ENCODE measurements at regions not wholly inside any gene's neighbourhood (a gene's known extent, or its start where the extent isn't known, plus 50 kb on each side); places are given as distances from the start of the nearest gene placed in this dataset.

DNA sequence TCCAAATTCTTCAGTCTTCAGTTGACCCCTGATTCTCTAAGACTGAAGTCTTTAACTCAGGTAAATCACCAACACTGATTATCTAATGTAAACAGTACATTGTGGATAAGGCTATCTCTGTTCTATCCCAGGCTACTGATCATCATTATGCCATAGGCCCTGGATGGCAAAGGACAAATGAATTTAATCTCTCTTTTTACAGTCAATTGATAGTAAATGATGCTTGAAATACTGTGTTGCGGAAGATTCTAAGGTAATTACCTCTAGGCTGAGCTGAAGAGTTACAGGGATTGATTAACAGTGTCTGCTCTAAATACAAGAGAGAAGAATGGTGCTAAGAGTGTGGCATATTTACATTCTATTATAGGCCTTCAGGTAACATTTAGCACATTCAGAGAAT is 264.7 kb downstream of the ACTL7B start:
- FAIRE-seq = no peak

DNA sequence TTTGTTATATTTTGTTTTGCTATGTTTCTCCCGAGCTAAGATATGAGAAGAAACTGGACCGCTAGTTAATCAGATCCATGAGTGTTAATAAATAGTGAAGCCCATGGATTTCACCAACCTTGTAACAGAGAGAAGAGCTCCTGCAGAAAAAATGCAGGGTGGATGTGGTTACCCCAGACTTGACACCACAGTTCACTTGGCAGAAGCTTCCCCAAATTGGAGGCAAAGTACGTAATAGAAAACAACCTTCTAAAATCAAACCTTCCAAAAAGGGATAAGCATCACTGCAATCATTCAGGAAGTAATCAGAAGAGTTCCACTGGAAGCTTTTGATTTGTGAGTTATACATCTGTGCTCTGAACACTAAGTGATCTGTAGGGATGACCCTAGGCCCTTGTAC is 267.5 kb downstream of the ACTL7B start:
- Histone ChIP-seq H2AFZ (ENCODE audit: low read depth, low read length) (no peak overlapping the region), H3K4me1 (ENCODE audit: control insufficient read depth, extremely low read depth, insufficient read depth, low read length) (no peaks in the 10 kb centered on the region), H3K36me3 (ENCODE audit: control insufficient read depth in 2 of 2, extremely low read depth in 1 of 2, insufficient read depth in 2 of 2, low read length in 2 of 2) (no peaks in the 10 kb centered on the region), H3K9me3 (replicated peaks; ENCODE audit: control insufficient read depth, insufficient read depth, low read length) (no peaks in the 10 kb centered on the region), H3K9me1 (replicated peaks; ENCODE audit: control insufficient read depth, extremely low read depth, insufficient read depth, low read length) (no peaks in the 10 kb centered on the region), H3K79me2 (ENCODE audit: control insufficient read depth, insufficient read depth, low read length) (no peaks in the 10 kb centered on the region), H3K4me3 (replicated peaks in 1 of 3; ENCODE audit: insufficient read depth in 1 of 3, low read depth in 1 of 3, low read length in 3 of 3) (no peak overlapping the region), H3K27me3 (ENCODE audit: control insufficient read depth in 2 of 2, insufficient read depth in 2 of 2, low read length in 2 of 2) (peaks cover 0 to 2% of the 10 kb centered on the region in 2 experiments), H4K20me1 (replicated peaks; ENCODE audit: control insufficient read depth, extremely low read depth, insufficient read depth, low read length) (no peaks in the 10 kb centered on the region), H3K4me2 (ENCODE audit: insufficient read depth, low read length) (no peak overlapping the region), H3K27ac (ENCODE audit: insufficient read depth, low read depth, low read length) (no peak overlapping the region), H3K9ac (replicated peaks; ENCODE audit: extremely low read depth, insufficient read depth, low read length) (no peak overlapping the region)
- POLR2A ChIA-PET = no interaction called here
- DNase-seq (ENCODE audit: low read depth, low spot score) (no peak), FAIRE-seq (no peak)
- CTCF ChIA-PET = no interaction called here
- dilution Hi-C loops (cut with MboI; ENCODE audit: extremely low pct_ligation_motif_present, low sequenced_read_pairs) = no loop called here
- TF ChIP-seq MYC (IDR thresholded peaks at IDR 0.05; ENCODE audit: low read depth, low read length) = no peak
- no peak for TF ChIP-seq POLR2A (IDR thresholded peaks at IDR 0.05; ENCODE audit: low read depth, low read length)
- no peak for TF ChIP-seq JUN (IDR thresholded peaks at IDR 0.05; ENCODE audit: borderline replicate concordance, insufficient read depth, insufficient read length, low read depth)
- TF ChIP-seq GATA2 (IDR thresholded peaks at IDR 0.05; ENCODE audit: insufficient read depth, insufficient read length, low read depth, low read length) = no peak
- TF ChIP-seq, protein P1, sequence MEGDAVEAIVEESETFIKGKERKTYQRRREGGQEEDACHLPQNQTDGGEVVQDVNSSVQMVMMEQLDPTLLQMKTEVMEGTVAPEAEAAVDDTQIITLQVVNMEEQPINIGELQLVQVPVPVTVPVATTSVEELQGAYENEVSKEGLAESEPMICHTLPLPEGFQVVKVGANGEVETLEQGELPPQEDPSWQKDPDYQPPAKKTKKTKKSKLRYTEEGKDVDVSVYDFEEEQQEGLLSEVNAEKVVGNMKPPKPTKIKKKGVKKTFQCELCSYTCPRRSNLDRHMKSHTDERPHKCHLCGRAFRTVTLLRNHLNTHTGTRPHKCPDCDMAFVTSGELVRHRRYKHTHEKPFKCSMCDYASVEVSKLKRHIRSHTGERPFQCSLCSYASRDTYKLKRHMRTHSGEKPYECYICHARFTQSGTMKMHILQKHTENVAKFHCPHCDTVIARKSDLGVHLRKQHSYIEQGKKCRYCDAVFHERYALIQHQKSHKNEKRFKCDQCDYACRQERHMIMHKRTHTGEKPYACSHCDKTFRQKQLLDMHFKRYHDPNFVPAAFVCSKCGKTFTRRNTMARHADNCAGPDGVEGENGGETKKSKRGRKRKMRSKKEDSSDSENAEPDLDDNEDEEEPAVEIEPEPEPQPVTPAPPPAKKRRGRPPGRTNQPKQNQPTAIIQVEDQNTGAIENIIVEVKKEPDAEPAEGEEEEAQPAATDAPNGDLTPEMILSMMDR (IDR thresholded peaks at IDR 0.05; ENCODE audit: extremely low read depth in 1 of 2, insufficient read depth in 1 of 2, low read depth in 1 of 2, low read length in 2 of 2) = no peak
- no peak for TF ChIP-seq FOS (IDR thresholded peaks at IDR 0.05; ENCODE audit: borderline replicate concordance, insufficient read depth, low read length)
- no peak for TF ChIP-seq POLR2AphosphoS5 (IDR thresholded peaks at IDR 0.05; ENCODE audit: insufficient read depth, low read depth, low read length)
- no peak for TF ChIP-seq EZH2 (IDR thresholded peaks at IDR 0.05; ENCODE audit: borderline replicate concordance, low read depth, low read length, severe bottlenecking)
- TF ChIP-seq, protein P2, sequence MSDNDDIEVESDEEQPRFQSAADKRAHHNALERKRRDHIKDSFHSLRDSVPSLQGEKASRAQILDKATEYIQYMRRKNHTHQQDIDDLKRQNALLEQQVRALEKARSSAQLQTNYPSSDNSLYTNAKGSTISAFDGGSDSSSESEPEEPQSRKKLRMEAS (IDR thresholded peaks at IDR 0.05; ENCODE audit: insufficient read depth, insufficient read length) = no peak
- no TSS peak for BruUV-seq (replicated peaks)
- intact Hi-C loops (cut with micrococcal nuclease) = no loop called here

More for the DNA sequence above, 264.7 kb downstream of the ACTL7B start:
- Histone ChIP-seq H3K9me1 (replicated peaks; ENCODE audit: control insufficient read depth, extremely low read depth, insufficient read depth, low read length) (no peaks in the 10 kb centered on the region), H3K4me1 (ENCODE audit: control insufficient read depth, extremely low read depth, insufficient read depth, low read length) (no peaks in the 10 kb centered on the region), H3K27me3 (ENCODE audit: control insufficient read depth in 2 of 2, insufficient read depth in 2 of 2, low read length in 2 of 2) (peaks cover 0 to 2% of the 10 kb centered on the region in 2 experiments), H3K79me2 (ENCODE audit: control insufficient read depth, insufficient read depth, low read length) (no peaks in the 10 kb centered on the region), H4K20me1 (replicated peaks; ENCODE audit: control insufficient read depth, extremely low read depth, insufficient read depth, low read length) (no peaks in the 10 kb centered on the region), H3K4me3 (replicated peaks in 1 of 3; ENCODE audit: insufficient read depth in 1 of 3, low read depth in 1 of 3, low read length in 3 of 3) (no peak overlapping the region), H3K9me3 (replicated peaks; ENCODE audit: control insufficient read depth, insufficient read depth, low read length) (no peaks in the 10 kb centered on the region), H3K27ac (ENCODE audit: insufficient read depth, low read depth, low read length) (no peak overlapping the region), H3K4me2 (ENCODE audit: insufficient read depth, low read length) (no peak overlapping the region), H3K9ac (replicated peaks; ENCODE audit: extremely low read depth, insufficient read depth, low read length) (no peak overlapping the region), H3K36me3 (ENCODE audit: control insufficient read depth in 2 of 2, extremely low read depth in 1 of 2, insufficient read depth in 2 of 2, low read length in 2 of 2) (no peaks in the 10 kb centered on the region), H2AFZ (ENCODE audit: low read depth, low read length) (no peak overlapping the region)
- intact Hi-C loops (cut with micrococcal nuclease) = no loop called here
- POLR2A ChIA-PET = no interaction called here
- CTCF ChIA-PET = no interaction called here
- BruUV-seq (replicated peaks) = no TSS peak
- no peak for DNase-seq (ENCODE audit: low read depth, low spot score)
- dilution Hi-C loops (cut with MboI; ENCODE audit: extremely low pct_ligation_motif_present, low sequenced_read_pairs) = no loop called here
- TF ChIP-seq FOS (IDR thresholded peaks at IDR 0.05; ENCODE audit: borderline replicate concordance, insufficient read depth, low read length) (no peak), EZH2 (IDR thresholded peaks at IDR 0.05; ENCODE audit: borderline replicate concordance, low read depth, low read length, severe bottlenecking) (no peak), POLR2AphosphoS5 (IDR thresholded peaks at IDR 0.05; ENCODE audit: insufficient read depth, low read depth, low read length) (no peak), POLR2A (IDR thresholded peaks at IDR 0.05; ENCODE audit: low read depth, low read length) (no peak), GATA2 (IDR thresholded peaks at IDR 0.05; ENCODE audit: insufficient read depth, insufficient read length, low read depth, low read length) (no peak), JUN (IDR thresholded peaks at IDR 0.05; ENCODE audit: borderline replicate concordance, insufficient read depth, insufficient read length, low read depth) (no peak)
- TF ChIP-seq, protein P1 (IDR thresholded peaks at IDR 0.05; ENCODE audit: extremely low read depth in 1 of 2, insufficient read depth in 1 of 2, low read depth in 1 of 2, low read length in 2 of 2) = no peak

Measured in endothelial cell of umbilical vein (primary cell).